ENCODE measurements at regions not wholly inside any gene's neighbourhood (a gene's known extent, or its start where the extent isn't known, plus 50 kb on each side); places are given as distances from the start of the nearest gene placed in this dataset.
A peak's percentile ranks its signal among the peaks of the same experiment; 100 is the strongest.

DNA sequence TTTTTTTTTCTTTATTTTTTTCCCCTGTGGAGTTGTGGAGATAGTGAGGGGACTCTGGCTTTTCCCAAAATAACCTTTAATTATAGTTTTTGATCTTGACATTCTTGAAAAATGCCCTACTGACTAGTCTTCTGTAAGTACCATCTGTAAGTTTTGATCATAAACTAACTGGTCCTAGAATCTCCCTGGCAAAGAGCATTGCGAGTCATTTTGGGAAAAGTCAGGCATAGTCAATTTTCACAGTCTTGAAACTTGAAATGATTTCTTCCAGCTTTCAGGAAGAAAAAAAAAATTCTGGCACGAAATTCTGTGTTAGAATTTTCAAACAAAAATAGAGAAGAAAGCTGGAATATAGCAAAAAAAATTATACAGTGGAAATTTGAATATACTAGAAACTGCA lies 181.2 kb upstream of the SNX7 start:
- DNase-seq (ENCODE audit: low spot score) = no peak

DNA sequence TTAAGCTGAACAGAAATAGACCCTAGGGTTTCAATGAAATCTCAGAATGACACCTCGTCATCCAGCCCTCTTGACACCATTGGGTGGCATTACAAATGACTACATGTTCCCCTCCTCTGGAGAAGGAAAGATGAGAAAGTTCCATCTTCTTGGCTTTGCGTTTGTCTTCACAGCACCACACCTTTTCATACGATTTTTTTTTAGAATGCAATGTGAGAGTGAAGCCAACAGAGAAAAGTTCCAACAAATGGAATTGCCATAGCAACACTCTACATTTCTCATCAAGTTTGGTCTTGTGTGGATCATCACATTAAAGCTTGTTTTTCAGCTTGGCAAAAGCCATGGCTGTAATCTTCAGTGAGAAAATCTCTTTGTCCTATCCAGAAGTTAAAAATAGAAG lies 183.4 kb upstream of the SNX7 start:
- no peak for DNase-seq (ENCODE audit: low spot score)

DNA sequence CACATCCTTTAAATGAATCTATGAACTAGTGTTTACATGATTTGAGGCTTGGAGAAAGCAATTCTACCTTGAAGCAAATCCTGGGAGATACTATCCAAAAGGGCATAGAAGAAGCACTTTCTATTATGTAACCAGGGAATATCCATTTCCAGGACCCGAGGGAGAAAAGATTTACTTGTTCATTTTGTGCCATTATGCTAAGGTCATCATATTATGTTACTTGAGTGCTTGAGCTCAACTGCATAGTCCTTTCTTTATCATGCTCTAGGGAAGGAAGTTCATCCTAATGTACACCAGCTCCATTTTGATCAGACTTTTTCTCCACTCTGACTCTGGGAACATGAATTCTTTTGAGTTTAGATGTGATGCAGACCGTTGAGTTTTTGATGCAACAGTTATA lies 188.6 kb upstream of the SNX7 start:
- DNase-seq (ENCODE audit: low spot score) = no peak

DNA sequence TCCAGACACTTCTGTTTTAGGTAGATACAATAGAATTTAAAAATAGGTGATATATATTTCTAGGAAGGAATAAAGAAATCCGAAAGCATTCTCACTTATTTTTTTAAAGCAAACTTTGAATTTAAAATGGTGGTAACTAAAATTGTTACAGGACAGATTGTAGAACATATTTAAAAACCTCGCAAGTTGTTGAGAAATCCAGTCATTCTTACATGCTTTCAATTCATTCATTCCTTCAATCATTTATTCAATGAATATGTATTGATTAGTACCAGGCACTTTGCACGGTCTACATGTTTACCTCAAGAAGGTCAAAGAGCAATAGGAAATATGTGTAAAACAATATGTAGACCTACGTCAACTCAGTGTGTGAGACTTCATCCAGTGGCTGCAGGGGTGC lies 189.9 kb upstream of the SNX7 start:
- DNase-seq (ENCODE audit: low spot score) = no peak

DNA sequence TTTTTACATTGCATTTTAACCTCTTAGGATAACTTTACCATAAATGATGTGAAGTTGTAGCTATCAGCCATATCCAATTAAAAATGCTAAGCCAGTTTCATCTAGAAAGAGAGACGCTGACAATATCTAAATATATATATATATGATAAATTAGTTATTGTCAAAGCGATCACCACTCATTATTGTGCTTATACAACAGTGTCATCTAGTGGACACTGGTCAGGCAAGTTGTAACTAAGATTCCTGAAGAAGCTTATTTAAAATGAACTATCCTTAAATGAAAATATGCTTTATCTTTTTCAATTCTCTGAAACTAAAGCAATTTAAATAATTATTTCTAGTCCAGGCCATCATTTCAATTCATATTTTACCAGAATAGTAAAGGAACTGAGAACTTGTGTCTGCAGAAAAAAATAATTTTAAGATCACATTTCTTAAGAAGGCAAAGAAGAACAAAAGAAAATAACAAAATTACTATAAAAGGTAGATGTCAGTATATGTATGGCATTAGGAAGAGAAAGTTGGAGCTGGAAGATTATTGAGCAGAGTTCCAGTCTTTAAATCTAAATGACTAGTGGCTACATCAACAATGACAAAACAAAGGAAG lies 193.3 kb upstream of the SNX7 start:
- DNase-seq (ENCODE audit: low spot score) = peak; percentile 46

DNA sequence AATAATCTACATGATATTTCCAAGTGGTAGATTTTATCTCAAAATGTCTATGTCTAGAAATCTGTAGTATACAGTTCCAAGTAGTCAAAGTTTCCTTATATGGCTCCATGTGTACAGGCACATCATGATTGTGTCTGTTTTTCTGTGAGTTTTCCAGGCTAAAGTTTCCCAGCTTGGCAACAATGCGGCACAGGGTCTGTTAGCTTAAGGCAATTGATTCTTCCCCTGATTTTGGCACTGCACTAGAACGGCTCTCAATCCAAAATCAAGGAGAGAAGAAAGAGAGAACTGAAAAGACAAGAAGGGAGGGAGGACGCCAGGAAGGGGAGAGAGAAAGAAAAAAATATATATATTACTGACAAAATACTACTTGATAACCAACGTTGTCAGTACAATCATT lies 193.9 kb upstream of the SNX7 start:
- no peak for DNase-seq (ENCODE audit: low spot score)

DNA sequence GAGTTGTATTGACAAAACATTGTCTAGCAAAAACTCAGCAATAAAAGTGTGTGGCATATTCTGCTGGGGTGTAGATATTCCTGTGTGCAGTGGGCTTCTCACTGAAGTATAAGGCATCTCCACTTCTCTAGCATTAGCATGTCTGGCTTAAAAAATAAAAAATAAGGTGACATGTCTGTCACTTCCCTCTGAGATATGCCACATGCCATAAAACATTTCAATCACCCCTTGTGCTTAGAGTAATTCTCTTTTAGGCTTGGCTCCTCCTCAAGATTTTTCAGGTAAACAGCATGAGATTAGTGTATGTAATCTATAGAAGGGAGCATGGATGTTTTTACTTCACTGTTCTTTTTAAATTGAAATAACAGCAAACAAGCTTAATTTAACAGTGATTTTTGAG lies 194.4 kb upstream of the SNX7 start:
- DNase-seq (ENCODE audit: low spot score) = no peak

DNA sequence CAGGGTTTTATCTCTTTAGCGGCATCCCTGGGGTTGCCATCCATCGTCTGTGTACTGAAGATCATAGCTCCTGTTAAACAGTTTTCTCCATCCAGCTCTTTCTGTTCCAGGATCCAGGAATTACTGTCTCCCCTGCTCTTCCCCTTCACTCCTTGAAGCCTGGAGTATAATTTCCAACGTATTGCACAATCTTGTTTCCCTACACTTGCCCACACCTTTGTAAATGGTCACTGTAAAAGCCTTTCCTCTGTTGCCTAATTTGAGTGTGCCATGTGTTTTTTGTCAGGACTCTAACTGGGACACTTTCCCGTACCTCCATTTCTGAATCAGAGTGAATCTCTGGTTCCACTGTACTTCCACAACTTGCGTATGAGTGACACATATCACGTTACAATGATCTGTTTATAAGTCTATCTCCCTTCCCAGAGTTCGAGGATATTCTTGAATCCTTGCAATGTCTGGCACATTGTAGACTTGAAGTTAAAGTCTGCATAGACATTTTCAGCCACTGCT lies 199.6 kb upstream of the SNX7 start:
- no peak for DNase-seq (ENCODE audit: low spot score)

DNA sequence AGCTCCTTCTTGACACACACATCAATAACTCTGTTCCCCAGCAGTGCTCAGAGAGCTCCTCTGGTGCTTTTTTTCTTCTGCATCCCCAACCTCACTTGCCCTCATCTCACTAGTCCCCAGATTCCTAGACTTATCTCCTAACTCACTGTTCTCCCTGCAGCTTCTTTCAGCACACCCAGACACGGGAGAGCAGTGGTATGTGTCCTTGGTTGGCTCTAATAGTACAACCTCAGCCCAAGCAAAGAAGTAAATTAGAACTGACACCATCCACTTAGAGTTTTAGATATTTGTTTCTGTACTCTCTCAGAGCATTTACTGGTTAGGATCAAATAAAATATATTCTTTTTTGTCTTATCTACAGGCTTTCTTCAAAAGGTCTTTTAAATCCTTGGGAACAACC lies 201.4 kb upstream of the SNX7 start:
- no peak for DNase-seq (ENCODE audit: low spot score)

DNA sequence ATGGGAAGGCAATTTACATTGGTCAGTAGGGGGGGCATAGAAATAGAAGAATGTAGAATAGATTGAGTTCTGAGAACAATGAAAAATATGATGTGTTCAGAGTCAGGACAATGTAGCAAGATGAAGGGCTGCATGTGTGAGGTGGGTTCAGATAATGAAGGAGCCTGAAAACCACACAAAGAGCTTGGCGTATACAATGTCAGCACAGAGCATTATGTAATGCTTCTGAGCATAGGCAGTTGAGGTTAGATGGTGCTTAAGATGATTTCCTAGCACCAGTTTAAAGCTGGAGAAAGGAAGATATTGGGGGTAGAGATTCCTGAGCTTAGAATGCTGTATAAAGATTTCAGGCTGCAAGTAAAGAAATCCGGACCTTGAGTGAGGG lies 202.0 kb upstream of the SNX7 start:
- DNase-seq (ENCODE audit: low spot score) = no peak

DNA sequence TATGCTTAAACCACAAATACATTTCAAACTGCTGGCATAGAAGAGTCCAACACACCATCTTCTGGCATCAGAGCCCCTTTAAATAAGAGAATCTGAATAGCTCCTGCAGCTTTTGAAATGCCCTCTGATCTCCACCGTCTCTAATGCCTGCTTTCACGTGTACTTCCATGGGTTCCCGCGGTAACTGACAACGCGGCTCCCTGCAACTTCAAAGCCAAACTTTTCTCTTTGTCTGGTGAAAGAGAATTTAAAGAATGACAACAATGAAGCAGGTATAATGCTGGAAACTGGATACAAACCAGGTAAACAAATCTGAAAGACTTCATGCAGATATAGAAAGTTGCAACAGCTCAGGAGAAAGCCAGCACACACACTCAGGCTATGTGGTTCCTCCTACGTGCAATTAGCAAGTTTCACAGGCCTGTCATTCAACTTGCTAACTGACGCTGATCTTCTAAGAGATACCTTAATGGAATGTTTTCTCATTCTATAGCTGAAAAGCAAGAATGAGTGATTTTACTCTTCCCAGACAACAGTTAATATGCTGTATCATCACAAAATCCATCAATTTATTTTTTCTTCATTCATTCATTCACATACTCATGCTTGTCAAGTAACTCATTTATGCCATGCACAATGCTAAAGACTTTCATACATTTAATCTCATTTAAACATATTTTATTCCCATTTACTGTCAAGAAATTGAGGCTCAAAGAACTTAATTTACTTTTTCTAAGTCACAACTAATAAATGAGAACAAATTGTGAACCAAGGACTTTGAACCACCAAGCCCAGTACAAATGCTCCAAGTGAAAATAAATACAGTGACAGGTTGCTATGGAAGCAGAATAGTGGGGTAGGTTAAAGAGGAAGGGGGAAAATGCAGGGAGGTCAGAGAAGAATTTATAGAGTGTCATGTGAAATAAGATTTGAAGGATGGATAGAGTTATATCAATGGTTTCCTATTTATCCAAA lies 202.7 kb upstream of the SNX7 start:
- no peak for DNase-seq (ENCODE audit: low spot score)

DNA sequence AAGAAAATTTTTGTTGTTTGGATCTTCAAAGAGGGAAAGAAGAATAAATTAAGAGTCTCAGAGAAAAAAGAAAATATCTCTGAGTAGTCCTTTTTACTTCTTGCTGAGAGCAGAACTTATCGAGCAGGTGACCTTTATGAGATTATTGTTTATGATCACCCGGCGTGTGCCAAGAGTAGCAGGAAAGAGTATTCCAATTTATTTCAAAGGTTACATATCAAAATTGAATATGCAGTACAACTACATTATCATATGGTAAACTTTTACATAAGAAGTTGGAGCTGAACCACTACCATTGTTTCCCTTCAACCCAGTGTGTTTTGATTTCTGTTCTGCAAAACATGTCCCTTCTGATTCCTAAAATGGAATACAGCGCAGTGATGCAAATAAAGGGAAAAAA lies 204.3 kb upstream of the SNX7 start:
- DNase-seq (ENCODE audit: low spot score) = no peak

DNA sequence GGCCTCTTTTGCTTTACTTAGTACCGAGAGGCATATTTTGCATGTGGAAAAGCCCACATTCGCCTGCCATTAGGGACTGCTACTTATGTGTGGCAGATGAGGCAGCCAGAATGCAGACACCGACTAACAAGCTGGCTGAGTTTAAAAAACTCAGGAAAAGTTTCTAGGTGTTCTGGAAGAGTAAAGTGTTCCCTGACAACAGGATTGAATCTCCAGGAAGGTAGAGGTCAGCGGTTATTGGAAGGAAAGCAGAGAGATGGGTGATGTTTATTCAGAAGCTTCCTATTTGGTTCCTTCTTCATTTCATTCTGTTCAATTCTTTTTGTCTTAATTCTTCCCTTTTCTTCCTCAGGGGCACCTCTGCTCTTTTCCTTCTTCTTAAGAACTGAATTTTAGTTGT lies 206.9 kb upstream of the SNX7 start:
- no peak for DNase-seq (ENCODE audit: low spot score)

DNA sequence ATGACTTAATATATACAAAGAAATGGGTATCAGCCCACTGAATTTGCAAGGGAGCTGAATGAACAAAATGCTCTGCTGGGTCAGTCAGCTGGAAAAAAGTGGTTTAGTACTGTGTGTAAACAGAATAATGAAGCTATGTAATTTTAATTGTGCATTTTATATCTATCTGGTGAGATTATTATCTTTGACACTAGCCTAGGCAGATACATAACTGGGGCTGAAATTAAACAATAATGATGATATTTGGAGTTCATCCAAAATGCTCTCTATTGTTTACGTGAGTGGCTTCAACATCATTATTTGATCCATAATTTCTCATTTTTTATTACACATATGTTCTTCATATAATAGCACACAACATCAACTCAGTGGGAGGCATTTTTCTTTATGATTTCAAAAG lies 208.5 kb upstream of the SNX7 start:
- DNase-seq (ENCODE audit: low spot score) = no peak

DNA sequence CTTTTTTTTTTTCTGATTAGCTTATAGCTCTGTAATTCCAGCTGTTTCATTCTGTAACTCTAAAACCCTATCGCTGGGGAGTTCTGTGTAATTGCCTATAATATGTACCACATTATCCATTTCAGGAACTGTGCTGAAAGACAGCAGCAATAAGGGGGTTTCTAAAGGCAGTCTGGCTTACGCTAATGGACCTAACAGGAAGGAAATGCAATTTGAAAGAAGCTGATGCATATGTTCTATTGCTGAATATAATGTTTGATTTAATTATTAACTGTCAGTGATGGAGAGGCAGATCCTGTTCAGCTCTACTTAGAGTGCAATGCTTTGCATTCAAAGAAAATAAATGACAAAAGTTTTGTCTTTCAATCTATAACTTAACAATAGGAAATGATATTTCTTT lies 209.4 kb upstream of the SNX7 start:
- no peak for DNase-seq (ENCODE audit: low spot score)

DNA sequence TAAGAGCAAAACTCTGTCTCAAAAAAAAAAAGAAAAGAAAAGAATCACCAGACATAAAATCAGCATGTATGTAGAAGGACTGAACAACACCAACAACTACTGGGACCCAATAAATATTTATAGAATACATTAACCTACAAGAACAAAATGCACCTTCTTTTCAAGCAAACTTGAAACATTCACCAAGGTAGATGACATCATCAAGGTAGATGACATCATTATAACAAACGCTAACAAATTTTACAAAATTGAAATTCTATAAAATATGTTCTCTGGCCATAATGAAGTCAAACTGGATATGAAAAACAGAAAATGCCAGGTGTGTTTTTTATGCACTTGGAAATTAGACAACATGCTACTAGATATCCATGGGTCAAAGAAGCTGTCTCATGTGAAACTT lies 220.2 kb upstream of the SNX7 start:
- no peak for DNase-seq (ENCODE audit: low spot score)

DNA sequence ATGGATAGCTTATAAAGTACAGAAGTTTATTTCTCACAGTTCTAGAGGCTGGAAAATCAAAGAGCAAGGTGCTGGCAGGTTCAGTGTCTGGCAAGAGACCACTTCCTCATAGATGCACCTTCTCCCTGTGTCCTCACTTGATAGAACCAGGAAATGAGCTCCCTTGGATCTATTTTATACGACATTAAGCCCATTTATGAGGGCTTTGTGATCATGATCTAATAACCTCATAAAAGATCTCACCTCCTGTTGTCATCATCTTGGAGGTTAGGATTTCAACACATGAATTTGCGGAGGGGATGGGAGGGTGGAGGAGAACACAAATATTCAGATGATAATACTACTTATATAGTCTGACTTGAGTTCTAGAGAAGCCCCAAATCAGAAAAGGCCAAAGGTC lies 222.1 kb upstream of the SNX7 start:
- DNase-seq (ENCODE audit: low spot score) = no peak

DNA sequence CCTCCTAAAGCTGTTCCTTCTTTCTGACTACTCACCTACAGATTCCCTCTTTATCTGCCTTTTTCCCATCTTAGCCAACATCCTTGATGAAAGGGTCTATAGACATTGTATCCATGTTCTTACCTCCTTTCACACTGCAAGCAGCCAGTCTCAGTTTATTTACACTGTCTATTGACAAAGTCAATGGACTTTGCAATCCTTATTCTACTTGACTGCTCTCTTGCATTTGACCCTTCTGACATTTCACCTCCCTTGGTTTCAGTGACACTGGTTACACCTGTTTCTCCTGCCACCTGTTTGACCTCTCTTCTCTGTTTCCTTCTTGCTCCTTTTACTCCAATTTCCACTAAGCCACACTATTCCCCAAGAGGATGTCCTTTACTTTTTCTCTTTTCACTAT lies 224.0 kb upstream of the SNX7 start:
- DNase-seq (ENCODE audit: low spot score) = no peak

DNA sequence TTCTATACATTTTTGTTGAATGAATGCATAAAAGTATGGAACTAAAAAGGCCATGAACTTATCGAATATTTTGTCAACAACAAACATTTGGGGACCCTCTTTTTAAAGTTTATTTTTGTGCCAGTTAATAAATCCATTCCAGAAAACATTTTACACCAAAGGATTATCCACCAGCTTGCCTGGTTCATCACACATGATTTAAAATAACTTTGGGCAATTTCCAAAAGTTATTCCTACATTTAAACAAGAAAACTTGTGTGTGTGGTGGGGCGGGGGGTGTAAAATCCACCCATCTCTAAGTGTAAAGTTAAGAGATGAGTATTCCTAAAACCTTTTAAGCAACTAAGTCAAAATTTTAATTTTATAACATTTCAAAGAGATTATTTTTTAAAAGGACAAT lies 224.5 kb upstream of the SNX7 start:
- no peak for DNase-seq (ENCODE audit: low spot score)

DNA sequence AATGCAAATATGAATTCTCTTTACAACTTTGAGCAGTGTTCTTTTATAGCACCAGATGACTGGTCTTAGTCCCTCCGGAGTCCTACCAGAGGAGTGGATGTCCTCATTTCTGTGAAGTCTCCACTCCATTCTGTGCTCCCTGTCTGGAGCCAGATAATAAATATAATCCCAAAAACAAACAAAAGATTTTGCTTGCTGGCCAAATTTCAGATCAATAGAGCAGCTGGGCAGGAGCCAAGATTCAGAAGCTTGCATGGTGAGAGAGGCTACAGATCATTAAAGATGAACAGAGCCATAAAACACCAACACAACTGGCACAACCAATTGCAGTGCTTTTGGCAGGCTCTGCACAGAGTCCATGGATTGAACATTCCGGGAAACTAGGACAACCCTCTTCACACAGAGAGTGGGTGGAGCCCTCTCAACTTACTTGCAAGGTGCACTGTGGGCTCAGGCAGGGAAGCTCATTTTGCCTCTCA lies 231.5 kb upstream of the SNX7 start:
- DNase-seq (ENCODE audit: low spot score) = no peak

DNA sequence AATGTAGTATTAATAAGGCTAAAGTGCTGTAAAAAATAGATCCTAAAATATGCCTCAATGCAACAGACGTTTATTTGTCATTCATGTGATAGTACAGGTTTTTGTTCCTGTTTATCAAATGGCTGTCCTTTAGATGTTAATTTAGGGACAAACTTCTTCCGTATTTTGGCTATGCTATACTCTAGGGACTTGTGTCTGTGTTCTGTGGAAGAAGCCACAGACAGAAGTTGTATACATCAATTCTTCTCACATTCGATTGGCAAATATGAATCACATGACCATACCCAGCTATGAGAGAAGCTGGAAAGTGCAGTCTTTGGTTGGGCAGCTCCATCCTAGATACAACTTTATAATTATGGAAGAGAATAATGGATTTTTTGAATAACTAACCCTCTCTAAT lies 232.7 kb upstream of the SNX7 start:
- DNase-seq (ENCODE audit: low spot score) = no peak

DNA sequence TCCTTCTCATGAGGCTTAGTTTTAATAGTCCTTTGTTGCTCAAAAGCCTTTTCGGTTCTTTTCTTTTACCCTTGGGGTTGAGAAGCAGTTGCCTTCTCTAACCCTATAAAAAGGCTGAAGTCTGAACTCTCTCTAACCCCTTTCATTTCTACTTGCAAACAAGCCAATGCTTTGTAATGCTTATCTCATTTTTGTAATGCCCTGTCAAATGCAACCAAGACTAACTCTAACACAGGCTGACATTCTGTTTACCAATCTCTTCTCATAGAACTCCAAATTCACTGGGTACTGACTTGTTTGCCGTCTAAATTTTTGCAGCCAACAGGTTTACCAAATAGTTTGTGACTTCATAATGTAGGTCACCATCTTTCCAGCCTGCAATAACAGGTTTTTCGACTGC lies 233.9 kb upstream of the SNX7 start:
- no peak for DNase-seq (ENCODE audit: low spot score)

DNA sequence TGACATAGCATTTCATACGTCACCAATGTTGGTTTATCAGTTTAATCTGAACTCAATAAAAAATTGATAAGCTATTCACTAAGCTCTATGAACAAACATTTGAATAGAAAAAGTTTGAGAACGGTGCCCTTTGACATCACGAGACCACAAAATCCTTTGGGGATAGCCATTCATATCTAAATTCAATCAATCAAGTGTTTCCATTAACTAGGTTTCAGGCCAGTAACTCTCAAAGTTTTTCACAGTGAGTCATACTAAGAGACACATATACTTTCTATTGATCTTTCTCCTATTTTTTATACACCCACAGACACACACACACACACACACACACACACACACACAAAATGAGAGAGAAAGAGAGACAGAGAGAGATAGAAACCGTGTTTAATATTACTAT lies 235.4 kb upstream of the SNX7 start:
- no peak for DNase-seq (ENCODE audit: low spot score)

Measured in A172 (cell line).